ENCODE measurements at regions not wholly inside any gene's neighbourhood (a gene's known extent, or its start where the extent isn't known, plus 50 kb on each side); places are given as distances from the start of the nearest gene placed in this dataset.

DNA sequence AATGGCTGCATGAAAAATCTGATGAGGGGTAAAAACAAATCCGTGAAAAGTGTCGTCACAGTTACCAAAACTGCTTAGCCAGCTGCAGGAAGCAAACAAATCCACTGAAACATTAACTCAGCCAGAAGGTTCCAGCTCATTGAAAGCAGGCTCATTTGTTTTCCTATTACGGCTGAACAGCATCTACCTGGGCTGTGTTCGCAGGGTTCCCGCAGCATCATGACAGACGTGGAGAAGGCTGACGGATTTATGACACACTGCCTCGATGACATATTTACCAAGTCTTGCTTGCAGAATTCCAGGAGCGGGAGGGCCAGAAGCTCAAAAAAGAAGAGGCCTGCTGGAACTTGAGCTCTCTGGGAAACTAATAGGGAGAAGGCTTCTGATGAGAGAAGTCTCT, 781.1 kb downstream of the RAB28 start:
- Mint-ChIP-seq H3K4me1 (no peaks in the 10 kb centered on the region), H3K9me3 (peaks cover 4% of the 10 kb centered on the region; the same call in 1 of the 2 replicates), H3K27me3 (ENCODE audit: low read depth) (no peaks in the 10 kb centered on the region; the same call in 1 of the 2 replicates), H3K4me3 (no peak overlapping the region), H3K36me3 (no peaks in the 10 kb centered on the region), H3K27ac (no peak overlapping the region)
- POLR2A ChIA-PET: no interaction called here
- no peak for ATAC-seq
- DNase-seq (ENCODE audit: low spot score): no peak
- TF ChIP-seq ETV6 (CRISPR knock-in tag; IDR thresholded peaks at IDR 0.05): no peak
- no peak for TF ChIP-seq JAZF1 (CRISPR knock-in tag; IDR thresholded peaks at IDR 0.05)
- no peak for TF ChIP-seq CREB1 (CRISPR knock-in tag; IDR thresholded peaks at IDR 0.05)
- no peak for TF ChIP-seq ZMAT4 (CRISPR knock-in tag; IDR thresholded peaks at IDR 0.05)
- no peak for TF ChIP-seq NR3C1 (CRISPR knock-in tag; conservative IDR thresholded peaks at IDR 0.05; ENCODE audit: low read depth)
- TF ChIP-seq ATF2 (CRISPR knock-in tag; IDR thresholded peaks at IDR 0.05; ENCODE audit: borderline replicate concordance, low read depth): no peak
- TF ChIP-seq ZNF232 (CRISPR knock-in tag; IDR thresholded peaks at IDR 0.05): no peak
- no peak for TF ChIP-seq ARID4B (CRISPR knock-in tag; IDR thresholded peaks at IDR 0.05; ENCODE audit: borderline replicate concordance)
- no peak for TF ChIP-seq ELF4 (CRISPR knock-in tag; IDR thresholded peaks at IDR 0.05; ENCODE audit: low read depth)
- TF ChIP-seq PREB (CRISPR knock-in tag; IDR thresholded peaks at IDR 0.05; ENCODE audit: borderline replicate concordance): no peak
- TF ChIP-seq IRF2 (CRISPR knock-in tag; IDR thresholded peaks at IDR 0.05; ENCODE audit: borderline replicate concordance, low read depth): no peak
- TF ChIP-seq, protein P1, sequence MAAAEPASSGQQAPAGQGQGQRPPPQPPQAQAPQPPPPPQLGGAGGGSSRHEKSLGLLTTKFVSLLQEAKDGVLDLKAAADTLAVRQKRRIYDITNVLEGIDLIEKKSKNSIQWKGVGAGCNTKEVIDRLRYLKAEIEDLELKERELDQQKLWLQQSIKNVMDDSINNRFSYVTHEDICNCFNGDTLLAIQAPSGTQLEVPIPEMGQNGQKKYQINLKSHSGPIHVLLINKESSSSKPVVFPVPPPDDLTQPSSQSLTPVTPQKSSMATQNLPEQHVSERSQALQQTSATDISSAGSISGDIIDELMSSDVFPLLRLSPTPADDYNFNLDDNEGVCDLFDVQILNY (CRISPR knock-in tag; IDR thresholded peaks at IDR 0.05): no peak
- no peak for TF ChIP-seq TP53 (CRISPR knock-in tag; IDR thresholded peaks at IDR 0.05)
- TF ChIP-seq ZNF671 (CRISPR knock-in tag; IDR thresholded peaks at IDR 0.05): no peak
- TF ChIP-seq, protein P2, sequence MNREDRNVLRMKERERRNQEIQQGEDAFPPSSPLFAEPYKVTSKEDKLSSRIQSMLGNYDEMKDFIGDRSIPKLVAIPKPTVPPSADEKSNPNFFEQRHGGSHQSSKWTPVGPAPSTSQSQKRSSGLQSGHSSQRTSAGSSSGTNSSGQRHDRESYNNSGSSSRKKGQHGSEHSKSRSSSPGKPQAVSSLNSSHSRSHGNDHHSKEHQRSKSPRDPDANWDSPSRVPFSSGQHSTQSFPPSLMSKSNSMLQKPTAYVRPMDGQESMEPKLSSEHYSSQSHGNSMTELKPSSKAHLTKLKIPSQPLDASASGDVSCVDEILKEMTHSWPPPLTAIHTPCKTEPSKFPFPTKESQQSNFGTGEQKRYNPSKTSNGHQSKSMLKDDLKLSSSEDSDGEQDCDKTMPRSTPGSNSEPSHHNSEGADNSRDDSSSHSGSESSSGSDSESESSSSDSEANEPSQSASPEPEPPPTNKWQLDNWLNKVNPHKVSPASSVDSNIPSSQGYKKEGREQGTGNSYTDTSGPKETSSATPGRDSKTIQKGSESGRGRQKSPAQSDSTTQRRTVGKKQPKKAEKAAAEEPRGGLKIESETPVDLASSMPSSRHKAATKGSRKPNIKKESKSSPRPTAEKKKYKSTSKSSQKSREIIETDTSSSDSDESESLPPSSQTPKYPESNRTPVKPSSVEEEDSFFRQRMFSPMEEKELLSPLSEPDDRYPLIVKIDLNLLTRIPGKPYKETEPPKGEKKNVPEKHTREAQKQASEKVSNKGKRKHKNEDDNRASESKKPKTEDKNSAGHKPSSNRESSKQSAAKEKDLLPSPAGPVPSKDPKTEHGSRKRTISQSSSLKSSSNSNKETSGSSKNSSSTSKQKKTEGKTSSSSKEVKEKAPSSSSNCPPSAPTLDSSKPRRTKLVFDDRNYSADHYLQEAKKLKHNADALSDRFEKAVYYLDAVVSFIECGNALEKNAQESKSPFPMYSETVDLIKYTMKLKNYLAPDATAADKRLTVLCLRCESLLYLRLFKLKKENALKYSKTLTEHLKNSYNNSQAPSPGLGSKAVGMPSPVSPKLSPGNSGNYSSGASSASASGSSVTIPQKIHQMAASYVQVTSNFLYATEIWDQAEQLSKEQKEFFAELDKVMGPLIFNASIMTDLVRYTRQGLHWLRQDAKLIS (CRISPR knock-in tag; IDR thresholded peaks at IDR 0.05; ENCODE audit: borderline replicate concordance): no peak
- TF ChIP-seq GABPB1 (CRISPR knock-in tag; IDR thresholded peaks at IDR 0.05): no peak
- CTCF ChIA-PET: interaction anchor here (0.9 kb wide), 1 partner anchor 21 kb away, joined by 3 read pairs; no protein-coding TSS in a partner anchor
